Trophoblast cell (in vitro differentiated cells and primary cell): ENCODE measurements at regions not wholly inside any gene's neighbourhood (a gene's known extent, or its start where the extent isn't known, plus 50 kb on each side); places are given as distances from the start of the nearest gene placed in this dataset.
"Not testable (repeated sequence)": the region's sequence is repeated elsewhere in the genome, so short reads cannot be mapped to it uniquely, and the experiment has no call there.

Experiments
- DNase-seq, 2 donors: peaks; one replicate each; pipeline ENCODE4 v3.0.0-alpha.2; 2016
- H2AFZ ChIP-seq: 2 replicates; pipeline ENCODE4 v1.6.1; 2013; ENCODE audit warnings: low read length, moderate library complexity, mild to moderate bottlenecking; ENCODE audit not compliant: insufficient read depth, poor library complexity
- H2AK5ac ChIP-seq: 2 replicates; pipeline ENCODE4 v1.6.1; 2013; ENCODE audit warnings: mild to moderate bottlenecking, low read length
- H2BK120ac ChIP-seq: 2 replicates; pipeline ENCODE4 v1.6.1; 2013; ENCODE audit warnings: low read length, mild to moderate bottlenecking, moderate library complexity; ENCODE audit not compliant: insufficient read depth, poor library complexity
- H2BK12ac ChIP-seq: 2 replicates; pipeline ENCODE4 v1.6.1; 2013; ENCODE audit warnings: mild to moderate bottlenecking, low read length, moderate library complexity
- H2BK5ac ChIP-seq: 2 replicates; pipeline ENCODE4 v1.6.1; 2013; ENCODE audit warnings: low read length, low read depth, moderate library complexity, mild to moderate bottlenecking; ENCODE audit not compliant: poor library complexity
- H3K14ac ChIP-seq: 2 replicates; pipeline ENCODE4 v1.6.1; 2013; ENCODE audit warnings: mild to moderate bottlenecking, low read length
- H3K18ac ChIP-seq: 2 replicates; pipeline ENCODE4 v1.6.1; 2013; ENCODE audit warnings: mild to moderate bottlenecking, low read length
- H3K23ac ChIP-seq: 2 replicates; pipeline ENCODE4 v1.6.1; 2013; ENCODE audit warnings: low read length
- H3K27ac ChIP-seq: 2 replicates; pipeline ENCODE4 v1.5.1; 2013; ENCODE audit warnings: low read depth, mild to moderate bottlenecking, inconsistent platforms, low read length, moderate library complexity
- H3K27me3 ChIP-seq: 2 replicates; pipeline ENCODE4 v1.6.1; 2013; ENCODE audit warnings: inconsistent platforms, mild to moderate bottlenecking, low read length, moderate library complexity; ENCODE audit not compliant: insufficient read depth
- H3K36me3 ChIP-seq, 2 experiments: 1 replicate in 1 of 2; 2 replicates in 1 of 2; pipeline ENCODE4 v1.6.1; 2013; ENCODE audit warnings: low read length in 2 of 2, mild to moderate bottlenecking in 2 of 2, moderate library complexity in 1 of 2; ENCODE audit not compliant: insufficient read depth in 2 of 2, control insufficient read depth in 1 of 2
- H3K4ac ChIP-seq: 2 replicates; pipeline ENCODE4 v1.6.1; 2013; ENCODE audit warnings: low read depth, mild to moderate bottlenecking, low read length, moderate library complexity
- H3K4me1 ChIP-seq, 2 experiments: 1 replicate in 1 of 2; 2 replicates in 1 of 2; pipeline ENCODE4 v1.6.1; 2013; ENCODE audit warnings: low read length in 2 of 2, mild to moderate bottlenecking in 2 of 2, moderate library complexity in 1 of 2; ENCODE audit not compliant: insufficient read depth in 2 of 2, control insufficient read depth in 1 of 2
- H3K4me2 ChIP-seq: 2 replicates; pipeline ENCODE4 v1.6.1; 2013; ENCODE audit warnings: inconsistent platforms, mild to moderate bottlenecking, low read length, moderate library complexity
- H3K4me3 ChIP-seq: 2 replicates; pipeline ENCODE4 v1.5.1; 2013; ENCODE audit warnings: mild to moderate bottlenecking, low read depth, low read length, inconsistent platforms
- H3K79me1 ChIP-seq: one replicate; pipeline ENCODE4 v1.6.1; 2013; ENCODE audit warnings: low read length
- H3K79me2 ChIP-seq: 2 replicates; pipeline ENCODE4 v1.6.1; 2013; ENCODE audit warnings: low read length, mild to moderate bottlenecking; ENCODE audit not compliant: control insufficient read depth, insufficient read depth, poor library complexity
- H3K9ac ChIP-seq: 2 replicates; pipeline ENCODE4 v1.6.1; 2013; ENCODE audit warnings: mild to moderate bottlenecking, low read length
- H3K9me3 ChIP-seq: 2 replicates; pipeline ENCODE4 v1.6.1; 2013; ENCODE audit warnings: low read depth, mild to moderate bottlenecking, control low read depth, inconsistent platforms, low read length; ENCODE audit not compliant: insufficient read depth
- H4K12ac ChIP-seq: 2 replicates; pipeline ENCODE4 v1.6.1; 2013; ENCODE audit warnings: low read depth, mild to moderate bottlenecking, low read length, moderate library complexity
- H4K8ac ChIP-seq: 2 replicates; pipeline ENCODE4 v1.6.1; 2013; ENCODE audit warnings: low read depth, mild to moderate bottlenecking, low read length, moderate library complexity
- H4K91ac ChIP-seq: one replicate; pipeline ENCODE4 v1.6.1; 2013; ENCODE audit warnings: low read depth, mild to moderate bottlenecking, low read length, moderate library complexity
- WGBS: extraction: QIAGEN DNeasy Blood & Tissue Kit; methylation state at CpG from one replicate; pipeline ENCODE4 v1.1.7; 2013; ENCODE audit warnings: missing lambda C conversion rate; ENCODE audit not compliant: insufficient read length, insufficient coverage; ENCODE audit errors: extremely low coverage; 5-methylcytosine and 5-hydroxymethylcytosine counted together

- WGBS: no CpG with 5 or more reads among the region's 3 CpGs
- not testable (repeated sequence) for H2AK5ac ChIP-seq, H3K9ac ChIP-seq, H3K79me2 ChIP-seq, H3K4ac ChIP-seq, H4K91ac ChIP-seq, H3K4me1 ChIP-seq, H4K8ac ChIP-seq, H3K36me3 ChIP-seq, H3K4me2 ChIP-seq, H3K27me3 ChIP-seq, H3K18ac ChIP-seq, H3K79me1 ChIP-seq, DNase-seq, H3K23ac ChIP-seq, H3K4me3 ChIP-seq, H2BK120ac ChIP-seq, H2BK12ac ChIP-seq, H3K14ac ChIP-seq, H4K12ac ChIP-seq, H3K9me3 ChIP-seq, H3K27ac ChIP-seq, H2AFZ ChIP-seq, H2BK5ac ChIP-seq
These were observed 315.1 kb upstream of the CHRNA7 start for GRCh38 chr15:31715208-31715607.

- not testable (repeated sequence) for H3K27me3 ChIP-seq, H3K4ac ChIP-seq, H3K36me3 ChIP-seq, H2BK5ac ChIP-seq, H3K9me3 ChIP-seq, H3K18ac ChIP-seq, H3K4me1 ChIP-seq, H3K23ac ChIP-seq, H4K91ac ChIP-seq, H3K4me2 ChIP-seq, H3K9ac ChIP-seq, H3K14ac ChIP-seq, H2BK120ac ChIP-seq, H3K4me3 ChIP-seq, DNase-seq, H3K79me2 ChIP-seq, H2AK5ac ChIP-seq, H4K12ac ChIP-seq, H3K79me1 ChIP-seq, H3K27ac ChIP-seq, H4K8ac ChIP-seq, H2AFZ ChIP-seq, H2BK12ac ChIP-seq
- WGBS: no CpG with 5 or more reads among the region's 1 CpG
These were observed 311.7 kb upstream of the CHRNA7 start for GRCh38 chr15:31718625-31719024.

GRCh38 chr15:31719396-31720022, 310.8 kb upstream of the CHRNA7 start:
- H2BK12ac ChIP-seq, H3K9me3 ChIP-seq, H2AK5ac ChIP-seq, H3K4me2 ChIP-seq, H4K12ac ChIP-seq, H3K4me1 ChIP-seq, H3K14ac ChIP-seq, H2BK120ac ChIP-seq, H4K91ac ChIP-seq, H3K9ac ChIP-seq, H3K79me2 ChIP-seq, H3K4me3 ChIP-seq, H3K79me1 ChIP-seq, H2AFZ ChIP-seq, H3K18ac ChIP-seq, DNase-seq, H4K8ac ChIP-seq, H2BK5ac ChIP-seq, H3K27me3 ChIP-seq, H3K23ac ChIP-seq, H3K27ac ChIP-seq, H3K4ac ChIP-seq, H3K36me3 ChIP-seq: not testable (repeated sequence)
- WGBS: no CpG with 5 or more reads among the region's 7 CpGs

GRCh38 chr15:31723019-31723418, 307.3 kb upstream of the CHRNA7 start:
- not testable (repeated sequence) for H2AK5ac ChIP-seq, H3K79me2 ChIP-seq, H3K27me3 ChIP-seq, H3K4me3 ChIP-seq, H3K27ac ChIP-seq, H4K12ac ChIP-seq, H3K4me2 ChIP-seq, H2BK120ac ChIP-seq, H2BK5ac ChIP-seq, H3K4ac ChIP-seq, H2BK12ac ChIP-seq, H4K91ac ChIP-seq, H3K9me3 ChIP-seq, DNase-seq, H3K23ac ChIP-seq, H3K79me1 ChIP-seq, H3K18ac ChIP-seq, H3K14ac ChIP-seq, H4K8ac ChIP-seq, H2AFZ ChIP-seq, H3K4me1 ChIP-seq, H3K9ac ChIP-seq, H3K36me3 ChIP-seq
- WGBS: no CpG with 5 or more reads among the region's 10 CpGs
